IMR-90 (cell line): ENCODE measurements at regions not wholly inside any gene's neighbourhood (a gene's known extent, or its start where the extent isn't known, plus 50 kb on each side); places are given as distances from the start of the nearest gene placed in this dataset.

Experiments used
- ATAC-seq: fragments of 200-7000 bp; cut with Tn5 transposase; 2 replicates; pipeline ENCODE4 v1.9.1; 2020; ENCODE audit warnings: low read depth, mild to moderate bottlenecking, moderate library complexity
- BruUV-seq: library from RNA; stranded (reverse); fragments of 400-500 nt; replicated peaks from 2 replicates; lab custom pipeline; 2021; lab: Mats Ljungman, UMichigan
- CTCF ChIA-PET: fragments of 300-600 bp; formaldehyde crosslinking; extraction: SDS; loops from one replicate; lab custom pipeline; 2021; ENCODE audit warnings: antibody characterized with exemption; lab: Yijun Ruan, JAX
- POLR2A ChIA-PET: fragments of 300-600 bp; sonication (Branson Sonifier 250); formaldehyde crosslinking; loops from one replicate; lab custom pipeline; 2022; ENCODE audit warnings: antibody characterized with exemption; ENCODE audit not compliant: unreplicated experiment; lab: Charles Lee
- DNase-seq: peaks from one replicate; pipeline ENCODE4 v3.0.0; 2013
- H2AFZ ChIP-seq: replicated peaks from 2 replicates; pipeline ENCODE3; 2013; ENCODE audit warnings: low read length, mild to moderate bottlenecking; ENCODE audit not compliant: poor library complexity
- H2AK5ac ChIP-seq: 2 replicates; pipeline ENCODE4 v1.6.1; 2013; ENCODE audit warnings: low read depth, low read length, inconsistent platforms
- H2AK9ac ChIP-seq: replicated peaks from 2 replicates; pipeline ENCODE3; 2013; ENCODE audit warnings: mild to moderate bottlenecking, low read depth, low read length, moderate library complexity; ENCODE audit not compliant: poor library complexity
- H2BK120ac ChIP-seq: 2 replicates; pipeline ENCODE4 v1.6.1; 2013; ENCODE audit warnings: low read depth, low read length, inconsistent platforms
- H2BK15ac ChIP-seq: 3 replicates; pipeline ENCODE4 v1.6.1; 2013; ENCODE audit warnings: low read depth, low read length, inconsistent platforms
- H2BK20ac ChIP-seq: 2 replicates; pipeline ENCODE4 v1.6.1; 2013; ENCODE audit warnings: low read depth, mild to moderate bottlenecking, inconsistent platforms, low read length, moderate library complexity
- H2BK5ac ChIP-seq: 2 replicates; pipeline ENCODE4 v1.6.1; 2013; ENCODE audit warnings: mild to moderate bottlenecking, low read depth, low read length, inconsistent platforms; ENCODE audit not compliant: poor library complexity, severe bottlenecking
- H3K14ac ChIP-seq: replicated peaks from 2 replicates; pipeline ENCODE4 v1.6.1; 2013; ENCODE audit warnings: low read depth, low read length, inconsistent platforms
- H3K18ac ChIP-seq: 2 replicates; pipeline ENCODE4 v1.6.1; 2013; ENCODE audit warnings: low read depth, low read length, control low read depth
- H3K23ac ChIP-seq: 2 replicates; pipeline ENCODE4 v1.6.1; 2013; ENCODE audit warnings: low read depth, low read length, inconsistent platforms
- H3K27ac ChIP-seq: 2 replicates; pipeline ENCODE4 v1.5.1; 2013; ENCODE audit warnings: mild to moderate bottlenecking, control low read depth, low read length; ENCODE audit not compliant: insufficient read depth
- H3K27me3 ChIP-seq: 2 replicates; pipeline ENCODE4 v1.6.1; 2013; ENCODE audit warnings: low read length; ENCODE audit not compliant: control insufficient read depth, insufficient read depth
- H3K36me3 ChIP-seq: 2 replicates; pipeline ENCODE4 v1.6.1; 2013; ENCODE audit warnings: low read length, mixed read lengths; ENCODE audit not compliant: control insufficient read depth, insufficient read depth
- H3K4ac ChIP-seq: 2 replicates; pipeline ENCODE4 v1.6.1; 2013; ENCODE audit warnings: low read depth, low read length, inconsistent platforms
- H3K4me1 ChIP-seq: 2 replicates; pipeline ENCODE4 v1.6.1; 2013; ENCODE audit warnings: low read length, mixed read lengths; ENCODE audit not compliant: control insufficient read depth, insufficient read depth
- H3K4me2 ChIP-seq: 2 replicates; pipeline ENCODE4 v1.6.1; 2013; ENCODE audit warnings: low read depth, mild to moderate bottlenecking, control low read depth, low read length, moderate library complexity
- H3K4me3 ChIP-seq: 2 replicates; pipeline ENCODE4 v1.5.1; 2013; ENCODE audit warnings: low read depth, mild to moderate bottlenecking, control low read depth, low read length, moderate library complexity; ENCODE audit not compliant: insufficient read depth
- H3K56ac ChIP-seq: 2 replicates; pipeline ENCODE4 v1.6.1; 2013; ENCODE audit warnings: low read length, inconsistent platforms; ENCODE audit not compliant: insufficient read depth; ENCODE audit errors: extremely low read depth
- H3K79me1 ChIP-seq, 2 experiments: 2 replicates each; pipeline ENCODE4 v1.6.1; 2013; ENCODE audit warnings: low read length in 2 of 2, inconsistent platforms in 1 of 2, low read depth in 1 of 2
- H3K9ac ChIP-seq: 2 replicates; pipeline ENCODE4 v1.6.1; 2013; ENCODE audit warnings: low read depth, low read length, control low read depth
- H3K9me1 ChIP-seq: 2 replicates; pipeline ENCODE4 v1.6.1; 2013; ENCODE audit warnings: low read length, inconsistent platforms; ENCODE audit not compliant: insufficient read depth
- H3K9me3 ChIP-seq: 2 replicates; pipeline ENCODE4 v1.6.1; 2013; ENCODE audit warnings: low read length; ENCODE audit not compliant: control insufficient read depth, insufficient read depth
- H4K20me1 ChIP-seq: 2 replicates; pipeline ENCODE4 v1.6.1; 2013; ENCODE audit warnings: low read length, inconsistent platforms; ENCODE audit not compliant: insufficient read depth
- H4K5ac ChIP-seq: 2 replicates; pipeline ENCODE4 v1.6.1; 2013; ENCODE audit warnings: mild to moderate bottlenecking, low read depth, low read length, control low read depth
- H4K8ac ChIP-seq, 2 experiments: 2 replicates each; pipeline ENCODE4 v1.6.1; 2013; ENCODE audit warnings: low read depth in 2 of 2, low read length in 2 of 2, control low read depth in 1 of 2, inconsistent platforms in 1 of 2
- H4K91ac ChIP-seq: 2 replicates; pipeline ENCODE4 v1.6.1; 2013; ENCODE audit warnings: low read depth, low read length, inconsistent platforms; ENCODE audit not compliant: insufficient read depth
- MAZ ChIP-seq: IDR thresholded peaks from 2 replicates; pipeline ENCODE4 v1.6.1; 2012; ENCODE audit warnings: low read depth, mild to moderate bottlenecking, low read length, improper control_type of control experiment, moderate library complexity, borderline replicate concordance
- NFE2L2 ChIP-seq: fragments of 150-350 bp; IDR thresholded peaks from 2 replicates; pipeline ENCODE4 v1.6.1; 2016; ENCODE audit warnings: low read depth, mild to moderate bottlenecking, low read length
- WGBS, 2 experiments: methylation state at CpG; one replicate each; pipeline versions ENCODE4 v1.1.5 to v1.1.7; 2013; ENCODE audit warnings: missing lambda C conversion rate in 2 of 2; ENCODE audit not compliant: insufficient read length in 1 of 2; ENCODE audit errors: extremely low coverage in 2 of 2; 5-methylcytosine and 5-hydroxymethylcytosine counted together
- dilution Hi-C: fragments of 300-500 bp; cut with HindIII; formaldehyde crosslinking; loops from one replicate; pipeline ENCODE4 v1.14.3; 2018; ENCODE audit warnings: low sequenced_read_pairs; ENCODE audit not compliant: unreplicated experiment
- in situ Hi-C: fragments of 300-500 bp; cut with MboI; formaldehyde crosslinking; loops from 3 replicates; pipeline ENCODE4 v1.14.3; 2019; ENCODE audit warnings: low sequenced_read_pairs, inconsistent platforms, mixed read lengths
- intact Hi-C: fragments of 100-400 bp; cut with micrococcal nuclease; formaldehyde crosslinking; loops from 2 replicates; pipeline ENCODE4 v1.10.0; 2022

- no CpG with 5 or more reads among the region's 3 CpGs for WGBS, 2 experiments
- DNase-seq: no peak
- no peaks in the 10 kb centered on the region for H3K27me3 ChIP-seq
- no peak overlapping the region for H2BK120ac ChIP-seq
- H4K91ac ChIP-seq: no peak overlapping the region
- no peak overlapping the region for H4K5ac ChIP-seq
- H3K4me2 ChIP-seq: no peak overlapping the region
- H3K14ac ChIP-seq: no peak overlapping the region
- dilution Hi-C loops (no loop called here), in situ Hi-C loops (no loop called here), intact Hi-C loops (no loop called here)
- H3K27ac ChIP-seq: no peak overlapping the region
- TF ChIP-seq NFE2L2: no peak
- TF ChIP-seq MAZ: no peak
- H4K8ac ChIP-seq: no peak overlapping the region
- no peak overlapping the region for H3K18ac ChIP-seq
- H2BK5ac ChIP-seq: no peak overlapping the region
- no peak overlapping the region for H3K56ac ChIP-seq
- no peak overlapping the region for H2AK5ac ChIP-seq
- no peaks in the 10 kb centered on the region for H3K36me3 ChIP-seq
- H4K20me1 ChIP-seq: no peaks in the 10 kb centered on the region
- H3K4ac ChIP-seq: no peak overlapping the region
- H3K4me1 ChIP-seq: no peaks in the 10 kb centered on the region
- H3K23ac ChIP-seq: no peak overlapping the region
- no peaks in the 10 kb centered on the region for H3K79me1 ChIP-seq
- ChIA-PET POLR2A (no interaction called here), CTCF (no interaction called here)
- no TSS peak for BruUV-seq
- H3K9ac ChIP-seq: no peak overlapping the region
- H2BK15ac ChIP-seq: no peak overlapping the region
- no peak overlapping the region for H2AK9ac ChIP-seq
- no peaks in the 10 kb centered on the region for H3K9me1 ChIP-seq
- H2AFZ ChIP-seq: no peak overlapping the region
- no peak overlapping the region for H3K4me3 ChIP-seq
- peaks cover 2% of the 10 kb centered on the region; the same call in 1 of the 2 replicates for H3K9me3 ChIP-seq
- ATAC-seq: no peak
- H2BK20ac ChIP-seq: no peak overlapping the region
Observed at GRCh38 chr5:99449786-99450185, 521.0 kb upstream of the CHD1 start.
